K562 (cell line): ENCODE measurements at regions not wholly inside any gene's neighbourhood (a gene's known extent, or its start where the extent isn't known, plus 50 kb on each side); places are given as distances from the start of the nearest gene placed in this dataset.
"Not testable (repeated sequence)": the region's sequence is repeated elsewhere in the genome, so short reads cannot be mapped to it uniquely, and the experiment has no call there.

Experiments
- ATAC-seq: fragments of 200-7000 bp; cut with Tn5 transposase; 3 replicates; pipeline ENCODE4 v1.9.1; 2020; ENCODE audit warnings: moderate library complexity
- BruUV-seq: library from RNA; stranded (reverse); fragments of 400-500 nt; replicated peaks from 2 replicates; lab custom pipeline; 2021; lab: Mats Ljungman, UMichigan
- CTCF ChIA-PET: fragments of 300-600 bp; formaldehyde crosslinking; extraction: SDS; loops from one replicate; lab custom pipeline; 2021; ENCODE audit warnings: low intra/inter-chr PET ratio; lab: Yijun Ruan, JAX
- POLR2A ChIA-PET: fragments of 300-600, 350-650 bp; sonication (Branson Sonifier 250); formaldehyde crosslinking; extraction: SDS; loops from one replicate; lab custom pipeline; 2021; ENCODE audit warnings: antibody characterized with exemption, inconsistent platforms; lab: Yijun Ruan, JAX
- DNase-seq, 4 experiments: peaks; one replicate each; pipeline versions ENCODE4 v3.0.0 to v3.0.0-alpha.2; 2011 to 2018; ENCODE audit warnings: low spot score in 3 of 4, mixed read lengths in 3 of 4; ENCODE audit errors: extremely low read depth in 1 of 4
- FAIRE-seq: peaks from 2 replicates; lab custom pipeline; 2011; peaks lifted over from hg19 to GRCh38; lab: Jason Lieb, UNC
- H2AFZ ChIP-seq: 2 replicates; pipeline ENCODE4 v1.6.0; 2011; ENCODE audit warnings: low read depth, low read length, control low read depth, inconsistent platforms
- H3K27ac ChIP-seq: fragments of 200-600 bp; 3 replicates; pipeline ENCODE4 v1.8.0; 2011; ENCODE audit warnings: low read depth, mild to moderate bottlenecking, control low read depth, inconsistent platforms, low read length, moderate library complexity, mixed read lengths; ENCODE audit errors: extremely low read depth
- H3K27me3 ChIP-seq, 2 experiments: fragments of 300-600 bp in 1 of 2; 2 replicates in 1 of 2; 3 replicates in 1 of 2; pipeline versions ENCODE4 v1.6.0 to v1.8.0; 2011; ENCODE audit warnings: inconsistent platforms in 2 of 2, low read length in 2 of 2, mild to moderate bottlenecking in 1 of 2, mixed read lengths in 1 of 2, moderate library complexity in 1 of 2; ENCODE audit not compliant: control insufficient read depth in 2 of 2, insufficient read depth in 2 of 2
- H3K36me3 ChIP-seq: fragments of 300-600 bp; 3 replicates; pipeline ENCODE4 v1.8.0; 2011; ENCODE audit warnings: mild to moderate bottlenecking, low read length, inconsistent platforms; ENCODE audit not compliant: control insufficient read depth, insufficient read depth
- H3K4me1 ChIP-seq, 2 experiments: fragments of 200-600 bp in 1 of 2; replicated peaks in 1 of 2; 2 replicates in 1 of 2; 3 replicates in 1 of 2; pipeline versions ENCODE4 v1.5.1 to v1.8.0; 2011; ENCODE audit warnings: inconsistent platforms in 2 of 2, low read length in 2 of 2, mild to moderate bottlenecking in 1 of 2, mixed read lengths in 1 of 2, moderate library complexity in 1 of 2; ENCODE audit not compliant: control insufficient read depth in 2 of 2, insufficient read depth in 2 of 2
- H3K4me2 ChIP-seq: 2 replicates; pipeline ENCODE4 v1.6.1; 2011; ENCODE audit warnings: low read length, control low read depth, inconsistent platforms, mixed read lengths; ENCODE audit not compliant: insufficient read depth
- H3K4me3 ChIP-seq: fragments of 200-600 bp; sonication (generic), shearing (Covaris generic); 2 replicates; pipeline ENCODE4 v1.5.1; 2016; ENCODE audit warnings: control low read depth, inconsistent platforms
- H3K79me2 ChIP-seq: fragments of 200-600 bp; 3 replicates; pipeline ENCODE4 v1.8.0; 2011; ENCODE audit warnings: low read length, inconsistent platforms; ENCODE audit not compliant: control insufficient read depth, insufficient read depth
- H3K9ac ChIP-seq, 2 experiments: 2 replicates each; pipeline versions ENCODE4 v1.6.0 to v1.6.1; 2011; ENCODE audit warnings: low read depth in 2 of 2, low read length in 2 of 2, control low read depth in 1 of 2, inconsistent platforms in 1 of 2, mild to moderate bottlenecking in 1 of 2, mixed read lengths in 1 of 2; ENCODE audit not compliant: insufficient read depth in 1 of 2
- H3K9me1 ChIP-seq: one replicate; pipeline ENCODE4 v1.6.0; 2011; ENCODE audit warnings: inconsistent platforms, mild to moderate bottlenecking, low read length, moderate library complexity; ENCODE audit not compliant: control insufficient read depth, insufficient read depth
- H3K9me3 ChIP-seq: replicated peaks from 2 replicates; pipeline ENCODE4 v1.5.1; 2011; ENCODE audit warnings: low read depth, low read length, inconsistent platforms; ENCODE audit not compliant: control insufficient read depth, insufficient read depth
- H4K20me1 ChIP-seq: replicated peaks from 2 replicates; pipeline ENCODE4 v1.6.1; 2011; ENCODE audit warnings: low read length, inconsistent platforms, mixed read lengths; ENCODE audit not compliant: control insufficient read depth, insufficient read depth
- BCOR ChIP-seq: fragments of 450-650 bp; IDR thresholded peaks from 2 replicates; pipeline ENCODE4 v1.6.1; 2016
- CHCHD3 ChIP-seq: fragments of 250-450 bp; sonication (Bioruptor Pico); IDR thresholded peaks from 2 replicates; pipeline ENCODE4 v2.1.2; 2022; ENCODE audit warnings: mild to moderate bottlenecking
- ZNF561 ChIP-seq: fragments of 450-650 bp; formaldehyde crosslinking; conservative IDR thresholded peaks from 2 replicates; pipeline ENCODE4 v1.4.0; 2020; ENCODE audit warnings: mild to moderate bottlenecking, moderate library complexity
- WGBS: fragments of 100-300 bp; shearing (Covaris generic); methylation state at CpG from one replicate; pipeline ENCODE4 v1.1.6; 2016; ENCODE audit warnings: low coverage, mixed read lengths; ENCODE audit not compliant: insufficient coverage; ENCODE audit errors: missing lambda C conversion rate; 5-methylcytosine and 5-hydroxymethylcytosine counted together
- in situ Hi-C: fragments of 300-500 bp; cut with MboI; formaldehyde crosslinking; loops from 4 replicates; pipeline ENCODE4 v1.15.0; 2018; ENCODE audit warnings: inconsistent platforms, mixed read lengths
- intact Hi-C: fragments of 100-400 bp; cut with micrococcal nuclease; formaldehyde crosslinking; loops from 2 replicates; pipeline ENCODE4 v1.14.2; 2022

DNA sequence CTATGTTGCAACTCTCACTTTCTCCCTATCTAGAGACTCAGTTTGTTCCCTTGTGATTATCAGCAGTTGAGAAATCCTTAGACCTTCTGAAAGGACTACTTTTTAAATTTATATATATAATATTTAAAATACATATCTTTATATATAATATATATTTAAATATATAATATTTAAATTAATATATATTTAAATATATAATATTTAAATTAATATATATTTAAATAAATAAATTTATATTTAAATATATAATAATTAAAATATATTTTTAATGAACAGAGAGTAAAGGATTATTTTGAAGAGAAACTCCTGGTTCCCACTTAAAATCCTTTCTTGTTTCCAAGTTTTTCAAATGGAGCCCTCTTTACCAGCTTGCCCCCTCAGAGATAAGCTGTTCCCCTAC lies 83.7 kb upstream of the TRIM77 start:
- intact Hi-C loops = no loop called here
- no peak overlapping the region for H3K9ac ChIP-seq
- no peak overlapping the region for H3K27ac ChIP-seq
- no peaks in the 10 kb centered on the region for H4K20me1 ChIP-seq
- no peak overlapping the region for H3K4me2 ChIP-seq
- ChIA-PET CTCF (no interaction called here), POLR2A (no interaction called here)
- no peaks in the 10 kb centered on the region for H3K79me2 ChIP-seq
- no peaks in the 10 kb centered on the region for H3K9me1 ChIP-seq
- no peaks in the 10 kb centered on the region; the same call in 1 of the 2 replicates for H3K9me3 ChIP-seq
- no peaks in the 10 kb centered on the region for H3K36me3 ChIP-seq
- no peak overlapping the region for H3K4me3 ChIP-seq
- no peak for FAIRE-seq
- H3K27me3 ChIP-seq = no peaks in the 10 kb centered on the region
- in situ Hi-C loops = no loop called here
- DNase-seq = no peak
- BruUV-seq = no TSS peak
- no peak for TF ChIP-seq CHCHD3
- no peak for TF ChIP-seq ZNF561
- no peak for TF ChIP-seq BCOR
- TF ChIP-seq, all 486 proteins: peak for 0
- no peak for ATAC-seq
- Histone ChIP-seq H2AFZ (no peak overlapping the region), H3K4me1 (no peaks in the 10 kb centered on the region)

GRCh38 chr11:89626881-89627280 lies 83.2 kb upstream of the TRIM77 start:
- H3K9me1 ChIP-seq, intact Hi-C loops, H3K4me1 ChIP-seq, H3K27ac ChIP-seq, H3K27me3 ChIP-seq, H4K20me1 ChIP-seq, ATAC-seq, H3K9me3 ChIP-seq, CTCF ChIA-PET, H3K4me3 ChIP-seq, H3K79me2 ChIP-seq, H3K4me2 ChIP-seq, in situ Hi-C loops, DNase-seq, POLR2A ChIA-PET, H3K36me3 ChIP-seq, H3K9ac ChIP-seq, FAIRE-seq, H2AFZ ChIP-seq, BruUV-seq: not testable (repeated sequence)
- 0% methylated on average over 2 of the region's 2 CpGs for WGBS
